Stimulated activated CD8-positive, alpha-beta memory T cell treated with anti-CD3 and anti-CD28 coated beads, Interleukin-15, amount 100 ng/mL, for 4 hours (primary cell): ENCODE measurements at regions not wholly inside any gene's neighbourhood (a gene's known extent, or its start where the extent isn't known, plus 50 kb on each side); places are given as distances from the start of the nearest gene placed in this dataset.

Experiments
- DNase-seq, 2 donors: peaks; one replicate each; pipeline ENCODE4 v3.0.0-alpha.2; 2020; ENCODE audit warnings: low read depth in 2 of 2

GRCh38 chr18:39772155-39772919 lies 2182.7 kb upstream of the PIK3C3 start:
- DNase-seq: no peak

DNA sequence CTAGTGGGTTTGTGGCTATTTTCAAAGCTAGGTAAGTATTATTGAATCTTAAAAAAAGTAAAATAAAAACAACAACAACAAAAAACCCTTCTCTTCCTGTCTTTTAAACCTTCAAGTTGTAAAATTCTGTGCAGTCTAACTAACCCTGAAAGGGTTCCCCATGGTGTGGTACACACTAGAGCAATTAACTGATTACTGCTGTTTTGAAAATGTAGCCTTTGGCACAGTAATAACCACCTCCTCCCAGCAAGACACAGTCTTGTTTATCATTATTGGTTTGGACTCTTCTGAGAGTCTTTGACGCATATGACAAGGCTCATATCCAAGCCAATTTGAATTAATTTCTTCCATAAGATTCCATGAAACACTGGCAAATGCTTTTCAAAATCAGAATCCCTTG lies 2184.6 kb upstream of the PIK3C3 start:
- DNase-seq: no peak

DNA sequence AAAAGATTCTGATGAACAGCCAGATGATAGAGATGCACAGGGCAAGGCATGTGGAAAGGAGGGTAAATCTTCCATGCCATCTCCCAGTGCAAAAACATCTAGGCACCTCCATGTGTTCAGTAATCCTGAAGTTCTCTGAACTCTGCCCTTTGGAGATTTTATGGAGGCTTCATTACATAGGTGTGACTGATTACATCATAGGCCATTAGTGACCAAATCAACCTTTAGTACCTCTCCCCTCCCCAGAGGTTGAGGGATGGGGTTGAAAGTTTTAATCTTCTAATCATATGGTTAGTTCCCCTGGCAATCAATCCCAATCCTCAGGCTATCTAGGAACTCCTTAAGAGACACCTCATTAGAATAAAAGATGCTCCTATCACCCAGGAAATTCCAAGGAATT lies 2190.2 kb upstream of the PIK3C3 start:
- DNase-seq: no peak

DNA sequence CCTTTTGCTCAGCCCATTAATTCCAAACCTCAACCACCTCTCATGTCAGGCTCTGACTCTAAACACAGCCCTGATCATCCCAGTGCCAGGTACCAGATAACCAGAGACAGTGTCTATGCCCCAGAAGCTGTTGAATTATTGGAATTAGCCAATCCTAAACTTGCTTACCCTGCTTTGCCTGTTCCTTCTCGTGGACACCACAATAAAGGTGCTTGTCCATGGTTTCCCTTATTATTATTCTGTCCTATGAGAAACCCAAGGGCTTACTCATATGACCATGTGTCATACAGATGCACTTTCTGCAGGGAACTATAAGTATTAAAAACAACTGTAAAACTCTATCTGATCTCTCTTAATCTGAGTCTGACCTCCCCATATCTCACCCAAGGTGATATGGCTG lies 2193.8 kb upstream of the PIK3C3 start:
- no peak for DNase-seq

DNA sequence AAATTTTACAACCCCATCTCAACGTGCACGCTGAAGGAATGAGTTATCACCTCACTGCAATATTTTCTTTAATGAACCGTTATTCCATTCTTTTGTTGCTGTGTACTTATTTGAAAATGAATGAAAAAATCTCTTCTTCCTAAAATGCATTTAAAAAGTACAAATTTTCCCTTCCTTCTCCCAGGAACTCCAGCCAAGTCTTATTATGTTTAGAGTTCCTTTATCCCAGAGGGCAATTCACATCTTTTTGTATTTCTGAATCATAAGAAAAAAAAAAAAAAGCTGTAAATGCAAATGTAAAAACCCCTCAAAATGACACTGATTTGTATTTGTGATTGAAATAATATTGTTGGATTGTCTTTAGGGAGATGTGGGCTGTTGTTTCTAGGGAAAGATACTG lies 2194.3 kb upstream of the CELF4 start:
- DNase-seq: no peak

- no peak for DNase-seq
Measured at GRCh38 chr18:39753178-39753577, 2187.6 kb upstream of the CELF4 start.

DNA sequence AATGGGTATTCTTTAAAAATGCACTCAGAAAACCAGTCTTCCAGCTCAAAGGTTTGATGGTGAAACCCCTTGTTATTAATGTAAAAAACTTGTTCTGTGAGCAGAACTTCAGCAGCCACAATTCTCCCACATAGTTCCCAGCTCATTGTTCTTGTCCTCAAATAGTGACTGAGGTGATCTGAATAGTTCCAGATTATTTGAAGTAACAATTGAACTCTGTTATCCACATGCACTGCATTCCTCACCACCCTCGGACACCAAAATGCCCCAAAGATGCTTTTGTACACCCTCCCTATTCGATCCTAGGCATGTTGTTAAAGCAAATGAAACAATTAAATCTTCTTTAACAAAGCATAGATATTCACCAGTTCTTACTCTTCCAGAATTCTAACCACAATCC lies 2186.8 kb upstream of the CELF4 start:
- DNase-seq: no peak

DNA sequence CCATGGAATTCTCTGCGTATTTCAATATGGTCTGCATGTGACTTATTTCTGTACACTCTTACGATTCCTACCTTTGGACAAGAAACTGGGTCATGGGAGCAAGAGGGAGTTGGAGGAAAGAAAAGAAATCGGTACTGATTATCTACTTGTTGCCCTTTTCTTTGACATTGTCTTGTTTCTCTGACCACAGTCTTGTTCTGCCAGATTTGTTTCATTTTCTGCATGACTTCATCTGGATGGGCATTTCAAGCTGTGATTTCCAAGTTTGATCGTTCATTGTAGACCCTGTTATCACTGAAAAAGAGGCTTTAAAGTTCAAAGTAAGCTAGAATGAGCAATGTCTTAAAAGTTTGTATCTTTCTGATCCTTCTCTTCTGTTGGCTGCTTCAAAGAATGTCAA lies 2186.3 kb upstream of the CELF4 start:
- no peak for DNase-seq

DNA sequence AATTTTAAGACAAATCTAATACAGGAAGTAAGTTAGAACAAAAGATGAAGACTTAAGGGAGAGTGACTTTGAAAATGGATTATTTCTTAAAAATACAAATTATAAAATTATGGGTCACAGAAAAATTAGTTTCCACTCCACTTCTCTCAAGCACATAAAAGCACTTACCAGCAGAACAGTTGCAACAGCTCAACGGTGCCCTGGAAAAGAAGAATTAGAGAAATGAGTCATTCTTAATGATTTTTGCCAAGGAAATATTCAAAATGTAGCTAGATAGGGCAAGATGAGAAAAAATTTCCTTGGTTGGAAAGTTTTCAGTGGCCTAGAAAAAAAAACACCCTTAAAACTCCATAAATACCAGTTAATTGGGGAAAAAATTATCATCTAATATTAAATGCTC lies 2185.6 kb upstream of the CELF4 start:
- no peak for DNase-seq

- no peak for DNase-seq
Measured at GRCh38 chr18:39749154-39749553, 2183.6 kb upstream of the CELF4 start.

- DNase-seq: no peak
Measured at GRCh38 chr18:39748727-39749126, 2183.1 kb upstream of the CELF4 start.

- DNase-seq: no peak
Measured at GRCh38 chr18:39746201-39746600, 2180.6 kb upstream of the CELF4 start.

- no peak for DNase-seq
Measured at GRCh38 chr18:39743463-39743862, 2177.9 kb upstream of the CELF4 start.

DNA sequence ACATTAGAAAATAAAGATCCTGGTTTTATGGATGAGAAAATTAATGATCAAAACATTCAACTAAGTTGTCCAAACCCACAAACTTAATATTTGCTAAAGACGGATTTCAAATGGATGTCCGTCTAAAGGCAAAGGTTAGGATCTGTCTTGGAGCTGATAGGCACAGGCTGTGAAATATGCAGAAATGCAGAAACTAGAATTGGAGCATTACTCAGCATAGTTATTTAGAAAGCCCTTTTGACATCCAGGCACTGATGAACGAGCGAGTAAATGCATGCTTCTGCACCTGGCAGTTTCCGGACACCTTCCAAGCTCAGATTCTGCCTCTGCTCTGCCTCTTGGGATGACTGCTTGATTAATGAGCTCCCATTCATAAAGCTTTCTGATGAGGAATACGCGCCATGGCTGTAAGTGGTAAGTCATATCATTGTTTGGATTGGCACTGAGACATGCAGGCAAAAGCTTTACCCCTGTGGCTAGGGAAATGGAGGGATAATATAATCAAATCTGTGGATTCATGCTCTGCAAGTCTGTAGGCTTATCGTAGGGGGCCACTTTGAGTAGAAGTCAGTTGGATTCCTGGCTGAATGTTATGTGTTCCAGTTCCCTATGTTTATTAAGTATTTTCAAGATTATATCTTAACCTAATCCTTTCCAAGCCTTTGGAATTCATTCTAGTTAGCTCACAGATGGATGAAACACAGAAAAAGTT lies 2176.3 kb upstream of the CELF4 start:
- no peak for DNase-seq

DNA sequence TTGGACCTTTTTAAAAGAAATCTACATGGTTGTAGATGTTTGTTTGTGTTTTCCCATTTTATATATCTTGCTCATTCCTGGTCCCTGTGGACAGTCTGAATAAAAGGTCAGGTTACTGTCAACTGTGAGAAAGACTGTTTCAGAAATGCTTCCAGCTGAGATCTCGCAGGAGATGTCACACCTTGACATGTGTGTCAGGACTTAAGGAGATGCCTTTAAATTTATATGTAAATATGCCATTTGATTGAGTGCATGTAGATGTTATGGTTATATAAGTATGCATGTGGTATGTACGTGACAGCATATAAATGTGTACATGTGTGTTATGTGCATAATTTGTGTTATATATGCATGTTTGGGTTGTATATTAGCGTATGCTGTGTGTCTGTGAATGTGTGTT lies 2172.3 kb upstream of the CELF4 start:
- DNase-seq: no peak

DNA sequence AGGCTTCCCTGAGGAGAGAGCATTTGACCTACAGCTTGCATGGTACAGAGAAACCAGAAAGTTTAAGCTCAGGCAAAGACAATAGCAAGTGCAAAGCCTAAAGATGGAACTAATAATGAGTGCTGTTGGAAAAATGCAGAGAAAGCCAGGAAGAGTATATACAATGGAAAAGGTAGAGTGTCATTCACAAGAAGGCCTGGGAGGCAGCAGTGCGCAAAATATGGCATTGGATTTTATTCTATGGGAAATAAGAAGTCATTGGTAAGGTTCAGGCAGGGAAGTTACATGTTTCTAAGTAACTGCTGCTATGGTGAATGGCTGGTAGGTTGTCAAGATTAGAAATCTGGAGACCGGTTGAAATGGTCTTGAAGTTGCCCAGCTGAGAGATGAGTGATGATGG lies 2167.3 kb upstream of the CELF4 start:
- no peak for DNase-seq

GRCh38 chr18:39730606-39731005 lies 2165.0 kb upstream of the CELF4 start:
- no peak for DNase-seq

DNA sequence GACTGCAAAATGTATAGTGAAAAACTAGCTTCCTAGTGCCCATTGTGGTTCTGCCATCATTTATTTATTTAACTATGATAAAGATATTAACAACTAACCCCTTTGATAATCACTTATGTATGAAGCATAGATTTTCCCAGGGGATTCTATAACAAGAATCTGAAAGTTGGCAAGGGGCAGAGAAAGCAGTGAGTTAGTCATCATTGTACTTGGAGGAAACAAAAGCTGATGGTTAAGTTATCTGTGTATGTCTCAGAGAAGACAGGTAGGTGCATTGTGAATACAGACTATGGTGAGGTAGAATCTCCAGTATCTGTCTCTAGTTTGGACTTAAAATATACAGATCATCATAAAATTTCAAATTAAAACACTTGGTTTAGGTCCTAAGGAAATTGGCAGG lies 2159.1 kb upstream of the CELF4 start:
- DNase-seq: no peak

DNA sequence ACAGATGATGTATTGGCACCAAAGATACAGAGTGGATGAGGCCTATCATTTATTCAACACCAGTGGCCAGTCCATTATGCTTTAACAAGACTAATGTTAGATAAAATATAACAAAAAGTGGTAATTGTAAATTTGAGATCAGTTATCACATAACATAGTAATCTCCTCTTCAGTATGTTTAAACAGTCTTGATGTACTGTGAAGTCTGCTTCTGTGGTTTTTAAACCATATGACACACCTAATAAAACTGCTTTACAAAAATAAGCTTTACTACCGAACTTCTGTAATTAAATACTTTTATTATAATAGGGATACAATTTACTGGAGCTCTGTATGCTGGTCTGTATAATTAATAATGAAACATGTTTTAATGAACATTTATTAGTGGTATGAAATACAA lies 2156.1 kb upstream of the CELF4 start:
- DNase-seq: no peak

DNA sequence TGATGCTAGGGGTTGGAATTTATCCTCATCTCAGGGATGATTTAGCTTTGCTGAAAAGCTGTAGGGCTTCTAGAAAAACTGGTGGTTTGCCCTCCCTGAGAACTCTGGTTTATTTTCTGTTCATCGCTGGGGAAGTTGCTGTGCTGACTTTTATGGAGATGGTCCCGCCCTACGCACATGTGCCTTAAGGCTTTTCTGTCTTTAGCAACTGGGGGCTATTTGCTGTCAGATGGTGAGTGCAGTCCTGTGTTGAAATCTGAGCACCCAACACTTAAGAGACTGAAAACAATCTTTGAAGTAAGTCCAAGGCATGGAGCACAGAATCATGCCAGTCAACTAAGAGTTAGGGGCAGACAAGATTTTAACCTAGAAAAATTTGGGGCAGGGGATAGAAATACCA lies 2148.4 kb upstream of the CELF4 start:
- no peak for DNase-seq

- DNase-seq: no peak
Measured at GRCh38 chr18:39711701-39712100, 2146.1 kb upstream of the CELF4 start.

GRCh38 chr18:39705362-39705761 lies 2139.8 kb upstream of the CELF4 start:
- no peak for DNase-seq

DNA sequence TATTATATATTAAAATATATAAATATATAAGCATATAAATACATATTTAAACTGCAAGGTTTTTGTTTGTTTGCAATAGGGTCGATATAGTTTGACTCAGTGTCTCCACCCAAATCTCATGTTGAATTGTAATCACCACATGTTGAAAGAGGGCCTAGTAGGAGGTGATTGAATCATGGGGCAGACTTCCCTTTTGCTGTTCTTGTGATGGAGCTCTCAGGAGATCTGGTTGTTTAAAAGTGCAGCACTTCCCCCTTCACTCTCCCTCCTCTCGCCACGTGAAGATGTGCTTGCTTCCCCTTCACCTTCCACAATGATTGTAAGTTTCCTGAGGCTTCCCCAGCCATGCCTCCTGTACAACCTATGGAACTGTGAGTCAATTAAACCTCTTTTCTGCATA lies 2137.3 kb upstream of the CELF4 start:
- DNase-seq: no peak

- no peak for DNase-seq
Measured at GRCh38 chr18:39701839-39702238, 2136.2 kb upstream of the CELF4 start.
